ENCODE measurements at regions not wholly inside any gene's neighbourhood (a gene's known extent, or its start where the extent isn't known, plus 50 kb on each side); places are given as distances from the start of the nearest gene placed in this dataset.

DNA sequence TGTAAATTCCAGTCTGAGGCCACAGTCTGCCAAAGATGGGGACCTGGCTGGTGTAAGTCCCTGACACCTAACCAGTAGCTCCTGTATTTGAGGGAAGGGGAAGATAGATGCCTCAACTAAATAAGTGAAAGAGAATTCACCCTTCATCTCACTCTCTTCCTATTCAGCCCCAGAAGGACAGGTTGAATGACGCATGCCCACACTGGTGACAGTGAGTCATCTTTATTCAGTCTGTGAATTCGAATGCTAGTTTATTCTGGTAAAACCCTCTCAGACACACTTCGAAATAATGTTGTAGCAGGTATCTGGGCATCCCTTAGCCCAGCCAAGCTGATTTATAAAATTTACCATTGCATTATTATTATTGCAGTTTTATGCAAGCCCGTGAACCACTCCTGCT, 617.0 kb upstream of the PRMT6 start:
- DNase-seq (ENCODE audit: low read depth): no peak

DNA sequence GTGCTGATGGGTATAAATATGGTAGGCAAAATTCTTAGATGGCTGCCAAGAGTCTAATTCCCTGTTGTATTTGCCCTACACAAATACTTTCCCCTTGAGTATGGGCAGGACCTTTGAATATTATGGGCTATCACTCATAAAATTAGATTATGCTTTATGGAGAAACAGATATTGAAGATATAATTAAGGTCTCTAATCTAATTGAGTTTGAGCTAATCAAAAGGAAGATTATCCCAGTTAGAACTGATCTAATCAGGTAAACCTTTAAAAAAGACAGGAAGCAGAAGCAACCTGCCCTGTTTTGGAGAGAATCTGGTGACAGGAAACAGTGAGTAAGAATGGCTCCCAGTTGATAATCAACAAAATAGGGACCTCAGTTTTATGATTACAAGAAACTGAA, 609.0 kb upstream of the PRMT6 start:
- no peak for DNase-seq (ENCODE audit: low read depth)

DNA sequence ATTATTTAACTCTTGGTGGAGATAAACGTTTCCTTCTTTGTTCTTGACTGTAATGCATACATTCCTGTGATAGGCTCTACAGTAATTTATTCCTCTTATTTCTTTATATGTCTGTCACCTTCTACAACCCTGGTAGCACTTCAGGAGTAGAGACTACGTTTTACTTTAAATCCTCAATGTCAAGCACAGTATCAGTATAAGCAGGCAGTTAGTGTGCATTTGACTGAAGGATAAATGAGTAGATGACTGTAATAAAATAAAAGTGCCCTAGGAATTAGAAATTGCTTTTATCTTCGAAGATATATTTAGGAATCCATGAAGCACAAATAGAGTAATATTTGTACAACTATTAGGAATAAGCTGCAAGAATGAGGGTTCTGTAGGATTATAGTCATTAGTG, 599.6 kb upstream of the PRMT6 start:
- no peak for DNase-seq (ENCODE audit: low read depth)

DNA sequence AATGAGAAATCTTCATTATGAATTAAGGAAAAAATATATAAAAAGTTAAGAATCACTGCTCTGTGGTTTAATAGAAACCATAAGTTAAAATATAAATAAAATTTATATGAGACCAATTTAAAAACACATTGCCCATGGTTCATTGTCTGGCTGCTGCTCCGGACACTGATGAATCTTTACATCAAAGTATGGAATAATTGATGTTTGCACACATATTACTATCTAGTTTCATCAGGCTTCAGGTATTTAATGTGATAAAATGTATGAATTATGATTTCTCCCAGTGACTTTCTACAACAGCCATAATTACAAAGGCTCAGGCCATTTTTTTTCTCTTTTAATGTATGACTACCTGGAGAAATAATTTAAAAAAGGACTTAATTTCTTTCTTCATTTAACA, 599.1 kb upstream of the PRMT6 start:
- DNase-seq (ENCODE audit: low read depth): no peak

DNA sequence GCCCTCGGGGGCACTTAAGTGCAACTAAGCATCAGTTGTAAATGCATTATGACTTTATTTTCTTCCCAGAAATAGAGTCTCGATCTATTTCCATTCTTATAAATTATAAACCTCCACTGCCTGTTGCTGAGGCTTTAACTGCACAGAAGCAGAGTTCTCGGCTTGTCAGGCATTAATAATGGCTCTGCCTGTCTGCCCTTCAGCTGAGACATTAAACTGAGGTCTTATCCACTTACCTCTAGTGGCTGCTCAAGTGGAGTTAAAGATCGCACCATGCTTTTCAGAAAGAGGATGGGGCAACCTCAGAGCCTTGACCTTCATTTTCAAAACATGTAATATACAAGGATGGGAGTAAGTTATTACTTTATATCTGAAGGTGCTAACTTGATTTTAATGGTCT, 597.6 kb upstream of the PRMT6 start:
- no peak for DNase-seq (ENCODE audit: low read depth)

DNA sequence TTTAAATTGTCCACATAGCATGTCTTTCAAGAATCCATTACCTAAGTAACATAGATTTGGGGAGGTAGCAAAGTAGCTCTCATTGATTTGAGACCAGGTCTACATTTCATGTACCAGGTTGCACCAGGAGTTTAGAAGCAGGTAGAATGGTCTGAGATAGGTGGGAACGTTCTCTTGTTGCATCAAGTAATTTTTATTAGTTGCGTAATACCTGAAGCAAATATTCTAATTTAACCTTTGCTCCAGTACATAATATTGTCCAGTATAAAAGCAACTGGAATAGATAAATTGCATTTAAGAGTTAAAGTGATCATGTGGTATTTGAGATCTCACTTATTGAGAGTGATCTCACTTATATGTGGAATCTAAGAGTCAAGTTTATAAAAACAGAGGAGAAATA, 597.1 kb upstream of the PRMT6 start:
- no peak for DNase-seq (ENCODE audit: low read depth)

DNA sequence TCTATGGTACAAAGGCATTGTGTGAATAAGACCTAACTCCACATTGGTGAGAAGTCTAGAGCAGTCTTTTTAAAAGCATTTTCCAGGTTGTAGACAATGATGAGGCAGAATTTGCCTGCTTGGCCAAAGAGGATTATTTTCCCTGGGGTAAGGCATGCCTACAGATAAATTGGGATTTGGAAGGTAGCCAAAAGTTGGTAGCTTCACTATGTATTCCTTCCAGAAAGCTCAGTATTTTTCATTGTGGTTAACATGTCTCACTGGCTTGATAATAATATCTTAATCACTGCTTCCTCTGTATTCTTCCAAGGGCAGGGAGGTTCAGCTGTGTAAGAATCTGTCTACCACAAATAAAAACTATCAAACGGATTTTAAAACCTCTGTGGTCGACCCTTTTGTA, 590.8 kb upstream of the PRMT6 start:
- DNase-seq (ENCODE audit: low read depth): peak; percentile 32

DNA sequence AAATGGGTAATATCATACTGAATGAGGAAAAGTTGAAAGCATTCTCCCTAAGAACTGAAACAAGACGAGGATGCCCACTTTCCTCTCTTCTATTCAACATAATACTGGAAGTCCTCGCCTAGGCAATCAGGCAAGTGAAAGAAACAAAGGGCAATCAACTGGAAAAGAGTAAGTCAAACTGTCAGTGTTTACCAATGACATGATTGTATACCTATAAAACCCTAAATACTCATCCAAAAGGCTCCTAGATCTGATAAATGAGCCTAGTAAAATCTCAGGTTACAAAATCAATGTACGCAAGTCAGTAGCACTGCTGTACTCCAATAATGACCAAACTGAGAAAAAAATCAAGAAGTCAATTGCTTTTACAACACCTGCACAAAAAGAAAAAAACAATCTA, 575.8 kb upstream of the PRMT6 start:
- no peak for DNase-seq (ENCODE audit: low read depth)

DNA sequence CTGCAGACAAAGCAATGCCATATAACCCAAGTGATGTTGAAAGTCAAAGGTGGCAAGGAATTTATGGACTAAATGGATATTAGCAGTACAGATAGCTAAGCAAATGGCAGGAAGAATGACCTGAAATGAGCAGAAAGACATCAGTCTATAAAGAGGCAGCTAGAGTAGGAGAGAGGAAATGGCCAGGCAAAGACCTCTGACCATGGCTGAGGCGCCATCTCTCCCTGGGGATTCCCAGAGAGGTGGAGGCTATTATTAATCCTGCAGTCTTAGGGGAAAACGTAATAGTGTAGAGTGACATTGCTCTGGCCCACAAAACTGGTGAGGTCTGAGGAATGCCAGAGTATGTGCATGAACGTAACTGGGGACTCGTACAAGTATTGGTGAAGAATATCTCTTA, 563.6 kb upstream of the PRMT6 start:
- no peak for DNase-seq (ENCODE audit: low read depth)

DNA sequence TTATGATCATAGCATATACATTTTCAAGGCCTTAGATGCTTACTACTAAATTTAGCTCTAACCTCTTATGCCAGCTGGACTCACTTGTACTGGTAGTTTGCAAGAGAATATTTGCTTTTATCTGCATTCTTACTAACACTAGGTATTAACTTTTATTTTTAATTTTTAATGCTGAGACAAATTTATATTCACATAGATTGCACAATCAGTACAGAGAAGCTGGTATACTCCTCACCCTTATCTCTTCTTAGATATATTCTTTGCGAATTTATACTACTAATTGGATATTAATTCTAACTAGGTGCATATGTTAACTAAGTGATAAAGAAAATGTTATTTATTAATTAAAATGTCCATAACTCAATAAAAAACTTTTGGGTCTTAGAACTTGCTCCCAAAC, 561.8 kb upstream of the PRMT6 start:
- no peak for DNase-seq (ENCODE audit: low read depth)

DNA sequence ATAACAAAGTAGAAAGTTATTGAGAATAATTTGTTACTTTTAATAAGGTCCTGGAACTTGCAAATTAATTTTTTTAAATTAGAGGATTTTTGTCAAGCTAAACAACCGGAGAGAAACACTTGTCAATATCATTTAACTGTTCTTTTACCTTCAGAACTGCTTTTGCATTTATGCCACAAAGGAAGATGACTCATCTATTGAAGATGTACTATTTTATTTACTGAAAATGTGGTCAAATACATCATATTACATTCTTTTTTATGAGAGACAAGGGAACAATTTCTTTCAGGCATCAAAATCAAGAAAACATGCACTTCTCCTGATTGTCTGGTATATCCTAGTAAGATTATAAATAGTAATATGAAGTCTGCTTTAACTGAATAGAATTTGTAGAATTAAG, 558.2 kb upstream of the PRMT6 start:
- DNase-seq (ENCODE audit: low read depth): no peak

DNA sequence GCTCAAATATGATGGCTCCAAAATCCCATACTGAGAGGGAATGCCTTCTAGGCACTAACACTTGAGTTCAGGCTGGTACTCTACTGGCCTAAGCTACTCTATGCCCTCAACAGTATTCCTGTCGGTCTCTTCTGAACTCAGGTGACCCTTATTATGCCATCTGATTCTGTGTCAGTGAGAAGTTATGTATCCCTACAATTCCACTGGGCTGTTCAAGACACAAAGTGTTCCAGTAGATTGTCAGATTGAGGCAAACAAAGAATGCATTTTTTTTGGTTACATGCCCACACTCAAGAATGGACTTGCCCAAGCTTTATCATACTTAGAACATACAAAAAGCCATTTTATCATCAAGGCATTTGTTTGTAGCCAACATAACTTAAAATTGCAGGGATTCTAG, 553.8 kb upstream of the PRMT6 start:
- DNase-seq (ENCODE audit: low read depth): no peak

DNA sequence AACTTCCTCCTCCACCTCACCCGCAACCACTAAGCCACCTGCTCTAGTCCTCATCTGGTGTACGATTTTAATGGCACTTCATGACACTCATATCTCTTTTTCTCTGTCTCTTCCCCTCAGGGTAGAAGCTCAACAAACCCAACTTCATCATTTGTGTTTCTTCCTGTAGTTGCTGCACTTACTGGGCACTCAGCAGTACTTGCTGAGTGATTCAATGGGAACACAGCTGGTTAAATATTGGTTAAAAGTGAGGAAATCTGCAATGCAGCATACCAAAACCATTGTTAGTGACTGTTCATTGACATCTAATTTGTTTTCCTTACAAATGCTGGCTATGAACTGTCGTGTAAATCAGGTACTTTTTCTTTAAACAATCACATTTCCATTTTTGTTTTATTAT, 541.1 kb upstream of the PRMT6 start:
- no peak for DNase-seq (ENCODE audit: low read depth)

DNA sequence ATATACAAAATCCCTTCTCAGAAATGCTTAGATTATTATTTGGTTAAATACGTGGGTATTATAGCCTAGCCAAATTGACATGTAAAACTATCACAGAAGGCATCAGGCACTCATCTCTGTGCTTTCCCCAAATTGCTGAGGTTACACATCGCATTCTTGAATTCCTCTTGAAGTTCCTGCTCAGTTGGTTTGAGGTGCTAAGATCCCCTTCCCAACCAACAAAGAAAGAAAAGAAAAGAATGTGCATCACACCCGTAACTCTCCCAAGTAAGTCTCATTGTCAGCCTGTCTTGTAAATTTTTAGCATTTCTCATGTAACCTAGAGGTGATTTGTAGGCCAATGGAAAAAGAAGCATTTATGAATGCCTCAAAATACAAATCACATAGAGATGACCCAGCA, 539.2 kb upstream of the PRMT6 start:
- DNase-seq (ENCODE audit: low read depth): no peak

DNA sequence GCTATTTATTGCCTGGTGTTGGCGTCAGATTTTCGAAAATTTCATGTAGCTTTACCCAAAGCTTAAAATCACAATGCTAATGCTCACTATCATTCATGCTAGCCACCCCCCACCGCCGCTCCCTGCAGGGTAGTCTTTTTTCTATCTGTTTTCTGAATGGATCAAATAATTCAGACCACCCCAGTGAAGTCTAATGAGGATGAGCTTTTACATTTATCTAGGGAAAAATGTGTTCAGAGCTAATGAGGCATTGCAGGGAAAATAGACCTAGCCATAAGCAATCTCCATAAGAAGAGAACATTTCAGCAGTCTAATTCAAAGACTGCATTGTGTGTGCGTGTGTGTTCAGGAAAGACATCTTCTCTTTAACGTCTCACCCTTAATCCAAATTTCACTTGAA, 533.0 kb upstream of the PRMT6 start:
- DNase-seq (ENCODE audit: low read depth): no peak

DNA sequence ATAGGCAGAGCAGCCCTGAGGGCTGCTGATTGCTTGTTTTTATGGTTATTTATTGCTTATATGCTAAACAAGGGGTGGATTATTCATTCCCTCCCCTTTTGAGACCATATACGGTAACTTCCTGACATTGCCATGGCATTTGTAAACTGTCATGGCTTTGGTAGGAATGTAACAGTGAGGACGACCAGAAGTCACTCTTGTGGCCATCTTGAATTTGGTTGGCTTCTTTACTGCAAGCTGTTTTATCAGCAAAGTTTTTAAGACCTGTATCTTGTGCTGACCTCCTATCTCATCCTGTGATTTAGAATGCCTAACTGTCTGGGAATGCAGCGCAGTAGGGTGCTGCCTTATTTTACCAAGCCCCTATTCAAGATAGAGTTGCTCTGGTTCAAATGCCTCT, 531.8 kb upstream of the PRMT6 start:
- DNase-seq (ENCODE audit: low read depth): no peak

DNA sequence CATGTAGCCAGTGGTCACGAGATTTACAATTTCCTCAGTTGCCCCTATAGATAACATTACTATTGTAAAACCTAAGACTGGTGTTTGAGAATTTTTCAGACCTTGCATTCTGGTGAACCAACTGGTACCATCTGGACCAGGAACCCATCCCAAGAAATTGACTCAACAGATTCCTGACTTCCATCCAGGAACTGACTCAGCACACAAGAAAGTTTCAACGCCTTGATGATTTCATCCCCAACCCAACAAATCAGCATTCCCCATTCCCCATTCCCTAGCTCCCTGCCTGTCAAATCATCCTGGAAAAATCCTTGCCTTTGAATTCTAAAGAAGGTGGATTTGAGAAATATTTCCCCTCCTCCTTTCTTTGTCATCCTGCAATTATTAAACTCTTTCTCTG, 529.8 kb upstream of the PRMT6 start:
- peak; percentile 31 for DNase-seq (ENCODE audit: low read depth)

DNA sequence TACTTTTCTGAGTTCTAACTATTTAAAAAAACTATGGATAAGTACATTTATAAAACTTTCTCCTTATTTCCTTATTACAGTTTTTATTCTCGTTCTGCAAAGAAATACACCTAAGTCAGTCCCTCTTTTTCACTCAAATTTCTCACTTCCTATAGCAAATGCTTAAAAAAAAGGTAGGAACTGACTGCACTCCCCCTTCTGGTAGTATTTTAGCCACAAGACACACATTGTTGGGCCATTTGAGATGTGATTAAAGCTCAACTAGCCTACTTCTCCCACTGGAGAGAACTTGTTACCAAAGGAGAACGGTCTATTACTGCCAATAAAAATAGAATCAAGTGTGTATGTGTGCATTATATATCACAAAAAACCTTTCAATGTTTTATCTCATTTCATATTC, 521.9 kb upstream of the PRMT6 start:
- DNase-seq (ENCODE audit: low read depth): no peak

DNA sequence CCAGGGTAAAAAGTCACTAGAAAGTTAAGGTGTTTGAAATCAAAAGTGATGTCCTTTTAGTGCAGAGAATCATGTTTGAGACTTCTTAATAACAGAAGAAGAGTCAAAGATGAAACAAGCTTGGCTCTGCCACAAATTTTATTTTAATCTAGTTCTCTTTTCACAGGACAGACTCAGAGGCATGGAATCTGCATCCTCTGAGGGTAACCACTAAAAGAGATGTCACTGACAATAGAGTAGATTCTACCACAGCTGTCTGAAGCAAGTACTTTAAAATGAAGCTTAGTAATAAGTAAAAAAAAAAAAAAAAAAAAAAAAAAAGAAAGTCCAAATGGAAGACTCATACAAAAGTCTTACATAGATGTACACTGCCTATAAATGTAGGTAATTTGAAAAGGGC, 519.7 kb upstream of the PRMT6 start:
- no peak for DNase-seq (ENCODE audit: low read depth)

DNA sequence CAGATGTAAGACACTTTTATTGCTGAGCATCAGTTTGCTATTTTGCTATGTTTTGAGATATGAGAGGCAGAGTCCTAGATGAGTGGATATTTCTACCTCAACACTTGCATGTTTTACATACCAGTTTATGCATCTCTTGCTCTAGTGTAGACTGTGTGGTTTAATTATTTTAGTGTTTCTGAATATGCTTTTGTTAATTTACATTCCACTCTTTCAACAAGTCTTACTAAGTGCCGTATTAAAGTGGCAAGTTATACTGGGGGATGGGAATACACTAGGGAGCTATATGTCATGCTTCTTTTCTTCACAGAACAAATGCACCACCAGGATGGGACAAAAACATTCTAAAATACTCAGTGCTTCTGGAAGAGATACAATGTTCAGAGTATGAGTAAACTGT, 507.7 kb upstream of the PRMT6 start:
- no peak for DNase-seq (ENCODE audit: low read depth)

DNA sequence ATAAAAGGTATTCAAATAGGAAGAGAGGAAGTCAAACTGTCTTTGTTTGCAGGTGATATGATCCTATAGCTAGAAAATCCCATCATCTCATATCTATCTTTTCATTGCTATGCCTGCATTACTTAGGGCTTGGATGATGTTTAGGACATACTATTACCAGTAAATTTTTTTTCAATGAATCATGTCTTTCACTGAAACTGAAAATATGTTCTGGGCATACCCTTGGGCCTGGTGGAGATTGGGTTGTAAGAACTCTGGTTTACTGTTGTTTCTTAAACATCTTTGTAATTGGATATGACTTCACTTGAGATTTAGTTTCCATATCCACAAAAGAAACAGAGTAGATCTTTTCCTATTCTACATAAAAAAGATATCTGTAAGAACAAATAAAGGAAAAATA, 502.2 kb upstream of the PRMT6 start:
- DNase-seq (ENCODE audit: low read depth): no peak

DNA sequence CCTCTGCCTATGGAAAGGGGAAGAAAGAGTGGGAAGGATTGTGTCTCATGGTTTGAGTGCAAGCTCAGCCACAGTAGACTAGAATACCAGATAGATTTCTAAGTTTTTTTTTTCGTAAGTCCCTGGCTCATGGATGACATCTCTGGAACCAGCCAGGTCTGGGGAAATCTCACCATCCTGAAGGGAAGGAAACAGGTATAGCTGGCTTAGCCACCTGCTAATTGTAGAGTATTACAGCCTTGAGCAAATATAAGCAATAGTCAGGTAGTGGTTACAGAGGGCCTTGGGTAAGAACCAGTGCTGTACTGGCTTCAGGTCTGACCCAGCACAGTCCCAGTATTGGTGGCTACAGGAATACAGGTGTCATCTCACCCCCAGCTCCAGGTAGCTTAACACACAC, 500.9 kb upstream of the PRMT6 start:
- DNase-seq (ENCODE audit: low read depth): no peak

DNA sequence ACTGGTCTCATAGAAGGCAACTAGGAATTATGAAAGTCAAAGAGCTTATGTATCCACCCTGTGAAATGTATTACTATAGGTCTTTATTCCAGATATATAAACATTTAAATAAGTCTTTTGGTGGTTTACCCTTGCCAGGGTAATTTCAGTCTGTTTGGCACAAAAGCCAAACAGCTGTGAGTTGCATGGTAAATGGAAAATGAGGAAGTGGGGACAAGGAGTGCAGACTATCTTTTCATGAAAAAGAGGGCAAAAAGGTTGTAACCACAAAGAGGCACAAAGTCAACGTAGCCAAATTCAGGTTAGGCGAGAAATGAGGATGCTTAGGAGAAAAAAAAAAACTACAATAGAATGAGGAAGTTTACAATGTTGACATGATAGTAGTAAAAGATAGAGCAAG, 492.3 kb upstream of the PRMT6 start:
- no peak for DNase-seq (ENCODE audit: low read depth)

DNA sequence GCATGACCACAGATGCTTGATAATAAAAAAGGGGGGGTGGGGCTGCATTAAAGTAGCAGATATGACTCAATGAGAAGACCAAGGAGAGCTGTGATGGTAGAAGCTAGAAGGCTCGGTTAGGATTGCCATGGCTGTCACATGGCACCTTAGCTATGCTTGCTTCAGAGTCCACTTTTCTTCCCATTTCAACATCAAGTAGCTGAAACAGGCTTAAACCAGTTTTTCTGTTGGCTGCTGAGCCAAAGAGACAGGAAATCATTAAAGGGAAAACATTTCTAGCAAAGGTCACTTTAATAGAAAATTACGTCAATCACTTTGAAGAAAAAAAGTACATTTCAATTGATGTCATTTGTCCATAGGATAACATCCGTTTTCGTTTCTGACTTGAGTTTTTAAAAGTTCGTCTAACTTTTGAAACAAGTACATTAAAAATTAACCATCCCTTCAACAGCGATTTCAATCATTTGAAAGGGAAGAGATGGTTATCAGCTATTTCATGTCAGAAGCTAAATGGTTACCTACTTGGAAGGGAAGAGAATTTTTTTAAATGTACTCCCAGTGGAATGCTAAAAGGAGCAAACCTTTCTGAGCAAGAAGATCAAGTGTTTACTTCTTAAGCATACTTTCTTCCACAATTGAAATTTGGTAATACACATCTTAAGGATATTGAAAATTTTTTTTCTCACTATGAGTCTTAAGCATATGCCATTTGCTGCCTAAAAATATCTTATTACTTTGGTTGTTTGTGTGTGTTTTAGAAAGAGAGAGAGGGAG, 488.1 kb upstream of the PRMT6 start:
- no peak for DNase-seq (ENCODE audit: low read depth)

DNA sequence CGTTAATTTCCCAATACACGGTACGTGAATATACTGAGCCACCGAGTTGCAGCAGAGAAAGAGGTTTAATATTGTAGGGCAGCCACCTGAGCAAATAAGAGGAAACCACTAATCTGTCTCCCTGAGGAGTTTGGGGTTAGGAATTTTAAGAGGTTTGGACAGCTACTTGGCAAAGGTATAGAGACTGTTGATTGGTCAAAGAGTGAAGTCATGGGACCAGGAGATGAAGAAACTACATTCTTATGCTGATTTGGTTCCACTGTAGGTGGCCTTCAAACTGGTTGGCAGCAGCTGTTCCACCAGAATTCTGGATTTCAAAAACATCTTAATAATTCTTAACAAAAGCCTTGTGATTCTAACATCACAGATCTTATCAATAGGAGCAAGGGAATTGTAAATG, 485.4 kb upstream of the PRMT6 start:
- DNase-seq (ENCODE audit: low read depth): no peak

All from non-pigmented ciliary epithelial cell (primary cell).